GM20000 (cell line): ENCODE measurements at regions not wholly inside any gene's neighbourhood (a gene's known extent, or its start where the extent isn't known, plus 50 kb on each side); places are given as distances from the start of the nearest gene placed in this dataset.
A peak's percentile ranks its signal among the peaks of the same experiment; 100 is the strongest.

Source experiments
- DNase-seq: peaks from one replicate; pipeline ENCODE4 v3.0.0; 2012; ENCODE audit warnings: low spot score
- TF ChIP-seq, protein P1 (sequence below): IDR thresholded peaks from 2 replicates; pipeline ENCODE4 v1.5.1; 2012; ENCODE audit warnings: mild to moderate bottlenecking, control low read depth; ENCODE audit errors: extremely low read depth, missing control alignments

DNA sequence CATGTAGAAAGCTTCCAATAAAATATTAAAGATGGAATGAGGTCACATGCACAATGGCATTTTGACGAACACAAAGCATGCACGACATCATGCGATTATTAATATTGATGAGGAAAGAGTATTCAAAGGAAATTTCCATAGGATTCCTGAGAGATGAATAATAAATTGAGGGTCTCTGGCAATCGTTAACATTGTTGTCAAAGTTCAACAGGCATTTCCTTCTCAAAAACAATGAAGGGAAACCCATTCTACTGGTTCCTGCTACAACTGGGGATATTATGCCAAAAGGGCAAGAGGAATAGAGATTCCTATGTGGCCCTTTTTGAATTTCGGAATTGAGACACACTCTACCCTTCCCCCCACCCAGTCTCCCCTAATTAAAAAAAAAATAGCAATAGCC lies 128.3 kb upstream of the NUDT7 start:
- TF ChIP-seq, protein P1, sequence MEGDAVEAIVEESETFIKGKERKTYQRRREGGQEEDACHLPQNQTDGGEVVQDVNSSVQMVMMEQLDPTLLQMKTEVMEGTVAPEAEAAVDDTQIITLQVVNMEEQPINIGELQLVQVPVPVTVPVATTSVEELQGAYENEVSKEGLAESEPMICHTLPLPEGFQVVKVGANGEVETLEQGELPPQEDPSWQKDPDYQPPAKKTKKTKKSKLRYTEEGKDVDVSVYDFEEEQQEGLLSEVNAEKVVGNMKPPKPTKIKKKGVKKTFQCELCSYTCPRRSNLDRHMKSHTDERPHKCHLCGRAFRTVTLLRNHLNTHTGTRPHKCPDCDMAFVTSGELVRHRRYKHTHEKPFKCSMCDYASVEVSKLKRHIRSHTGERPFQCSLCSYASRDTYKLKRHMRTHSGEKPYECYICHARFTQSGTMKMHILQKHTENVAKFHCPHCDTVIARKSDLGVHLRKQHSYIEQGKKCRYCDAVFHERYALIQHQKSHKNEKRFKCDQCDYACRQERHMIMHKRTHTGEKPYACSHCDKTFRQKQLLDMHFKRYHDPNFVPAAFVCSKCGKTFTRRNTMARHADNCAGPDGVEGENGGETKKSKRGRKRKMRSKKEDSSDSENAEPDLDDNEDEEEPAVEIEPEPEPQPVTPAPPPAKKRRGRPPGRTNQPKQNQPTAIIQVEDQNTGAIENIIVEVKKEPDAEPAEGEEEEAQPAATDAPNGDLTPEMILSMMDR: no peak
- DNase-seq: no peak

DNA sequence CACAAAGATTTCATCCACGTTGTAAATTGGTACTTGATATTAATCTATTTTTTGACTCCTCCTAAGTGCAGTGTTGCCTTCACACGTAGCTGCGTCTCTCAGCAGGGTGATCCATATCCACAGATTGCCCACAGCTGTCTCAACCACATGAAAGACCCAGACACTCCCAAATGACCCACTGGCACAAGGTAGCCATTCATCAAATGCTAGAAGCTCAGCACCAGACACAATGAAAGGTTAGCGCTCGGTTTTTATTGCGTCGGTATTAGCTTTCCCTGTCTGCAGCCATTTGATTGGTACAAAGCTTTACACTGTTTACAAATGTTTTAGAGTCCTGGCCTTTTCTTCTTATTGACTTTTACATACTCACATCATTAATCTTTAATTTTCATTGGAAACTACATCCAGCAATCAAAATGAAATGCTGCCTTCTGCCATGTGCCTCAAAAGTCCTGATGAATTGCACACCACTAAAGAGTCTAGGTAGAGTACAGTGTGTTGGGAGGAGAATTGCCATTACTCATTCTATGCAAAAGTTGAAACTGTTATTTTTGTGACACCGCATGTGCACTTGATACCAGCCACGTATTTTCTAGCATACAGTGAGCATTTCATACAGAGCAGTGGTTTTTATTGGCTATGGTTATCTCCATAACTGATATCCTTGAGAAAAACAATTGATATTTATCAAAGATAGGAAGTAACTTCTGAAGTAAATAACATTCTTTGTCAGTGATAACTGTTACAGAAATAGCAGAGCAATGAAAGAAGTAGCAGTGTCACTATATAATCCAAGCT lies 127.3 kb upstream of the NUDT7 start:
- no peak for DNase-seq

GRCh38 chr16:77596261-77596660 lies 126.1 kb upstream of the NUDT7 start:
- DNase-seq: no peak
- TF ChIP-seq, protein P1: no peak

More for the DNA sequence above, 127.3 kb upstream of the NUDT7 start:
- TF ChIP-seq, protein P1: no peak

GRCh38 chr16:77599793-77600415 lies 122.4 kb upstream of the NUDT7 start:
- TF ChIP-seq, protein P1: peak; percentile 65
- DNase-seq: peak; percentile 19

DNA sequence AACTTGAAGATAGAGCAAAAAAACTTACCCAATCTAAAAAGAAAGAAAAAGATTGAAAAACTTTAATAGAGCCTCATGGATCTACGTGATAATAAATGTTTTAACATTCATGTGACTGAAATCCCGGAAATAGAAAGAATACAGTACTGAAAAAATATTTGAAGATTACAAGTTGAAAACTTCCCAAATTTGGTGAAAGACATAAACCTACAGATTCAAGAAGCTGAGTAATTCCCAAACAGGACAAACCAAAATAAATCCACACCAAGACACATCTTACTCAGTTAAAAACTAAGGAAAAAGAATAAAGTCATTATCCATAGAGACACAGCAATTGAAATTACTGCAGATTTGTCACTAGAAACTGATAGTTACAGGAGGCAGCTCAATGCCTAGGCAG lies 121.8 kb upstream of the NUDT7 start:
- no peak for DNase-seq
- TF ChIP-seq, protein P1: no peak

DNA sequence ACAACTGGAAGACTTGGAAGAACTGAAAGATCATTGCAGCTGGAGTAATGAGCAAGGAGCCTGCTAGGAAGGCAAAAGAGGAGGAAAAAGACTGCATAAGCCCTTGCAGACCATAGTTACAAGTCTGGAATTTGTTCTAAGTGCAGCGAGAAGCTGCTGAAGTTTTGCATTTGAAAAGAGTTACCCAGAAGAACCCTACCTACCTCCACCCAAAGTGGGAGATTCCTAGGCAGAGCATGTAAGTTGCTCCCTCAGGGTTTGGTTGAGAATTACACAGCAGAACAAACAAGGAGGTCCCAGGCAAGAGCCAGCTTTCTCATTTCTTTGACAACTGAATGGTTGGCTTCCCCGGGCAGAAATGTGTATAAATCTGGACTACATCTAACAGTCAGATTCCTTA lies 118.7 kb upstream of the NUDT7 start:
- DNase-seq: no peak
- TF ChIP-seq, protein P1: no peak

DNA sequence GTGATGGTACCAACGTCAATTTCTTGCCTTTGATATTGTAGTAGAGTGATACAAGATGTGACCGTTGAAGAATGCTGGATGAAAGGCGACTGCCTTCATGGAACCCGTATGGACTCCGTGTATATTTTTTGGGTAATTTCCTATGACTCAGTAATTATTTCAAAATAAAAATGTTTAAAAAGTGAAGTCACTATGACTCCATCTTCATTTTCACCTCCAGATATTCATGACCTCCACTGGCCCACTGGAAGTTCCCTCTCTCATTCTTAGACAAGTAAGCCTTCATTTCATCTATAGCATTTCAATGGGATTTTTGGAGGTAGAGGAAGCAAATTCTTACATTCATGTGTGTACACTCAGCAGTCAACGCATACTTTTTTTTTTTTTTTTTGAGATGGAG lies 111.8 kb upstream of the NUDT7 start:
- TF ChIP-seq, protein P1: no peak
- DNase-seq: no peak
